Fibroblast of mammary gland (primary cell): ENCODE measurements at regions not wholly inside any gene's neighbourhood (a gene's known extent, or its start where the extent isn't known, plus 50 kb on each side); places are given as distances from the start of the nearest gene placed in this dataset.

ENCODE experiments used
- DNase-seq: peaks from one replicate; pipeline ENCODE4 v3.0.0-alpha.2; 2010; ENCODE audit warnings: low read depth
- H3K4me3 ChIP-seq: 2 replicates; pipeline ENCODE4 v1.5.1; 2011; ENCODE audit warnings: low read depth, mild to moderate bottlenecking, low read length, moderate library complexity; ENCODE audit not compliant: control insufficient read depth
- TF ChIP-seq, protein P1 (sequence below): conservative IDR thresholded peaks from 2 replicates; pipeline ENCODE4 v1.5.1; 2011; ENCODE audit warnings: low read depth, low read length, inconsistent platforms; ENCODE audit not compliant: control insufficient read depth, insufficient read depth

DNA sequence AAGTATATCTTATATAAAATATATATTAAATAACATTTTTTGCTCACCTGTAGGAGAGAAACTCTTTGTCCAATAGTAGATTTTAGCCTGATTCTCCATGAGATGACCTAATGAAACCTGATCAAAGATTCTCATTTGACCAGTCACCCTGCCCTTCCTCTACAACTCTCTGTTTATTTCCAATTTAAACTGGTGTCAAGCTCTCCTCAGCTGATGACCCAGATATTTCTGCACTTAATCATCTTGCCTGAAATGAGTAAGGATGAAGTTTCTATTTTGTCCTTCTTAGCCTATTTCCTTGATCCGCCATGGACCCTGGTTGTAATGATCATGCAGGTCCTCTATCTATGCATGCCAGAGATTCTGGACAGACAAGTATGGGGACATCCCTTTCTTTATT lies 179.3 kb upstream of the FGF10 start:
- H3K4me3 ChIP-seq, result no peak overlapping the region
- DNase-seq, result peak; percentile 30
- TF ChIP-seq, protein P1, sequence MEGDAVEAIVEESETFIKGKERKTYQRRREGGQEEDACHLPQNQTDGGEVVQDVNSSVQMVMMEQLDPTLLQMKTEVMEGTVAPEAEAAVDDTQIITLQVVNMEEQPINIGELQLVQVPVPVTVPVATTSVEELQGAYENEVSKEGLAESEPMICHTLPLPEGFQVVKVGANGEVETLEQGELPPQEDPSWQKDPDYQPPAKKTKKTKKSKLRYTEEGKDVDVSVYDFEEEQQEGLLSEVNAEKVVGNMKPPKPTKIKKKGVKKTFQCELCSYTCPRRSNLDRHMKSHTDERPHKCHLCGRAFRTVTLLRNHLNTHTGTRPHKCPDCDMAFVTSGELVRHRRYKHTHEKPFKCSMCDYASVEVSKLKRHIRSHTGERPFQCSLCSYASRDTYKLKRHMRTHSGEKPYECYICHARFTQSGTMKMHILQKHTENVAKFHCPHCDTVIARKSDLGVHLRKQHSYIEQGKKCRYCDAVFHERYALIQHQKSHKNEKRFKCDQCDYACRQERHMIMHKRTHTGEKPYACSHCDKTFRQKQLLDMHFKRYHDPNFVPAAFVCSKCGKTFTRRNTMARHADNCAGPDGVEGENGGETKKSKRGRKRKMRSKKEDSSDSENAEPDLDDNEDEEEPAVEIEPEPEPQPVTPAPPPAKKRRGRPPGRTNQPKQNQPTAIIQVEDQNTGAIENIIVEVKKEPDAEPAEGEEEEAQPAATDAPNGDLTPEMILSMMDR, result no peak

DNA sequence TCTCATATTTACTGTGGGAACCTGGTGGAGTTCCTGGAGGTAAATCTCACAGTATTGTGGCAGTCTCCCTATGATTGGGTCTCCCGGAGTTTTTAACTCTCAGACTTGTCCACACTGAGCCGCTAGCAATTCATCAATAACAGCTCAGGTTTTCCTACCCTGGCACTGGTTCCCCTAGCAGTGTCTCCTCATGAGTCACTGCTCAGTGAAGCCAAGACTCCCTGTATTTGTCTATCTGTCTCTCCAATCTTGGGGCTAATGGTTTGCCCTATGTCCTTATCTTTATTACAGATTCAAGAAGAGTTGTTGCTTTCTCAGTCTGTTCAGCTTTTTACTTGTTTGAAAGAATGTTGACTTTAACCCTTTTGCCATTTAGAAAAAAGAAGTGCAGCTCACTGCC lies 176.7 kb upstream of the FGF10 start:
- TF ChIP-seq, protein P1, result no peak
- peak; percentile 82 for DNase-seq
- H3K4me3 ChIP-seq, result no peak overlapping the region

DNA sequence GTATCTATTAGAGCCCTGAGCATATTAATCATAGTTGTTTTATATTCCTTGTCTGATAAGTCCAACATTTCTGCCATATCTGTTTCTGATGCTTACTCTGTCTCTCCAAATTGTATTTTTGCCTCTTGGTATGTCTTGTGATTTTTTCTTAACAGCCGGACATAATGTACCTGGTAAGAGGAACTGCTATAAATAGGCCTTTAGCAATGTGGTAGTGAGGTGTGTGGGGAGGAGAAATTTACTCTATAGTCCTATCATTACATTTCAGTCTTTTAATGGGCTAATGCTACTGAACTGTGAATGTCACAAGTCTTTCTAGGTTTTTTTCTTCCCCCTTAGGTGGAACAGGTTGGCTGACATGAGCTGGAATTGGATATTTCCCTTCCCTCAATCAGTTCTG lies 176.1 kb upstream of the FGF10 start:
- no peak for DNase-seq
- TF ChIP-seq, protein P1, result no peak
- no peak overlapping the region for H3K4me3 ChIP-seq

DNA sequence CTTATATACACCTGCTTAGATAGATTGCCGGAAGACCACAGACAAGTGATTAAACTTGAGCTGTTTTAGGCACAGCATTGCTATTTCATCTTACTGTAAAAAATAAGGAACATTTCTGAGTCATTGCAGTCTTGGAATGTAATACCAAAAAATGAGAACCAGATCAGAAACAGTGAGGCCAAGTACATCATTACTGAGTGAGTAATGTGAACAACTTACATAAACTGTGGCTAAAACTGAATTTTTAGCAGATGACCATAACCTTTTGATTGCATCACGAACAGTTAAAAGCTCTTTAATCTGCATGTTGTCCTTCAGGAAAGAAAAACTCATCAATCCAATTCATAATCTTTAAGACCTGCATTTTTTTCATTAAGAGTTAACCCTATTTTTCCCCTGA lies 157.1 kb upstream of the FGF10 start:
- TF ChIP-seq, protein P1, result no peak
- peak; percentile 99 for DNase-seq
- no peak overlapping the region for H3K4me3 ChIP-seq

DNA sequence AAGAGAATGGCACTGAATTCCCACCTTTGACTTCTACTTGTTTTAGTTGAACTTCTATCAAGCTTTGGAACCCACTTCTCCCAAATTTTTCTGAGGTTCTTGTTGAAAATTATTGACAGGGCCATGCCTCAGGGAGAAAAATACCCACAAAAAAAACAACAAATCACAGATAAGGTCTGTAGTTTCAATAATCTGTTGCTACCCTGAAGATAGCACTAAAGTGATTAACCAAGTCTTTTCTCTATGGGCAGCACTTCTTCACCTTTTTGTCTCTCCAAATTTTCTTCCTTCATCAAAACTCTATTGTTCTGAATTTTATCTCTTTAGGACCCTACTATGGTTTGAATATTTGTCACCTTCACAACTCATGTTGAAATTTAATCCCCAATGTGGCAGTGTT lies 154.3 kb upstream of the FGF10 start:
- TF ChIP-seq, protein P1, result no peak
- DNase-seq, result no peak
- H3K4me3 ChIP-seq, result no peak overlapping the region

DNA sequence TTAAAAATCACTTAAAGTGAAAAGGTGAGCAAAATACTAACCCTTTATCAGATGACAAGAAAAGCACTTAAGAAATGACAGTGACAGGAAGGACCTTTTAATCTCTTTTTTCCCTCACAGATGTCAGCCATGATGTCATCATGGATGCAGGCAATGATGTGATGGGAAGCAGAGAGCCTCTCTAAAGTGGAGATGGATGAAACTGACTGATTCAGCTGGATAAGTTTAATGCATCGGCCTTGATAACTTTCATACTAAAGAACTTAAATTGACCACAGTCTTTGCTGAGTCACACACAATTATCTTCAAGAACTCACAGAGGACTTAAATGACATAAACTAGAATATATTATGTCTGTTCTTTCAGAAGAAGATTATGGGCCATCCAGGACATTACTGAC lies 153.2 kb upstream of the FGF10 start:
- peak; percentile 93 for DNase-seq

DNA sequence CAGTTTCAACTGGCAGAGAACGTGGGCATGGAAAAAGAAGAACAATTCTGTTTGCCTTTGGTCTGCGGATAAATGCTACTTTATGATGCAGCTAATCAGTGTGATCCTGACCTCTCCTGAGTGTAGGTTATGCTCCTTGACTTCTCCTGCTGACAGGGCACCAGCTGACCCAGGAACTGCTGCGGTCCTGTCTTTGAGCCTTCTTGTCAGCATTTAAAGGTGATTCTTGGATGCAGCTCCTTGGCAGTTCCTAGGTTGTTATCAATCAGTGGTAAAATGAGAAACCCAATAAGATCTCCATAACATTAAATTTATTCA lies 150.3 kb upstream of the FGF10 start:
- no peak for DNase-seq
- TF ChIP-seq, protein P1, result no peak
- no peak overlapping the region for H3K4me3 ChIP-seq

More for the DNA sequence above, 153.2 kb upstream of the FGF10 start:
- TF ChIP-seq, protein P1, result no peak
- no peak overlapping the region for H3K4me3 ChIP-seq
